ENCODE measurements at regions not wholly inside any gene's neighbourhood (a gene's known extent, or its start where the extent isn't known, plus 50 kb on each side); places are given as distances from the start of the nearest gene placed in this dataset.
"Not testable (repeated sequence)": the region's sequence is repeated elsewhere in the genome, so short reads cannot be mapped to it uniquely, and the experiment has no call there.

DNA sequence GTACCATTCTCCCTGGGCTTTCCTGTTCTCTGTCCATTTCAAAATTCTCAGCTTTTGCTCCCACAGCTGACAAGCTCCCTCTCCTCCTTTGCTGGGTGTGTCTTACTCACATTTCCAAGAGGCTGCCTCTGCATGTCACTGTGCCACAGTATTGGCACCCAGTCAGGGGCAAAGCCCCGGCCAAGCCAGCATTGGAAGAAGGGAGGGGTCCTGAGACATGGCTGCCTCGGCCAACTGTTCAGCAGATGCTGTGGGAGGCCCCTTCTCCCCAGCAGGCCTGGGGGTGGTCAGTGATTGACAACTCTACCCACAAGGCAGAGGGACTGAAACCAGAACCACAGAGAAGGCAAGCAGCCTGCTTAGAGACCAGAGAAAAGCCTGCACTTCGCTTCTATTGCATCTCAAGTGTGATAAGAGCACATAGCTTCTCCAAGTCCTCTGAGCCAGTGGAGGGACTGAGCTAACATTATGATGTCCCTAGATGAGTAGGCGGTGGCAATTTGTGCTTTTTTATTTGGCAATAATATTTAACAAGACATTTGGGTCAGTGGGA lies 294.1 kb downstream of the SIPA1L2 start:
- DNase-seq = no peak

DNA sequence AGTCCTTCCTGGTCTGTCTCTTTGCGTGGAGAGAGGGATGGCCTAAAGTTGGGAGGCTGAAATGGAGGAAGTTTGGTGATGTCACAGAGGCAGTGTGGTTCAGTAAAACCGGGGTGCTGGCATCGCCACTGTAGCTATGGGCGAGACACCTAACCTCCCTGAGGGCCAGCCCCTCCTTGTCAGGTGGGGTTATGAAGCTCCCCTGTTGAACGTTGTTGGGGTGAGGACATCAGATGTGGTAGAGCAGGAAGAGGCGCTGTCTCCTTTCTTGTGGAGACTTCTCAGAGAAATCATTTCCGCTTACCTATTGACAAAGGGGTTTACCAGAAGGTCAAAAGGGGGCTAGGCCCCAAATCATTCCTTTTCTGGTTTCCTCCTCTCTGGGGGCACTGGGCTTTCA lies 294.7 kb downstream of the SIPA1L2 start:
- no peak for DNase-seq

DNA sequence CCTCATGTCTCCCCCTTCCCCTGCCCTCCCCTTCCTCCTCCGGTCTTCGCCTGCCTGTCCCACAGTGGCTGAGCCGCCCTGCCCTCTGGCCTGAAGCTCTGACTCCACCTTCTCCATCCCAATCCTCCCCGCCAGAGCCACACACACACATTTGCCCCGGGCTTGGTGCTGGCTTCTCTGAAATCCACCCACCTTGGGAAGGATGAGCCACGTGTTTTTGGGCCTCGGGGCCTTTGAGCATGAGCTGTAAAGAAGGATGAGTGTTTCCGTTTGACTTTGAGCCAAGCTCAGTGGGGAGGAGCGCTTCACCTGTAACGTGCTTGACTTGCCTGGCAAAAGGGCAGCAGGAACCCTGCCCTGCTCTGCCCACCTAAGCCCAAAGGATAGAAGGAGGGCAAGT lies 295.1 kb downstream of the SIPA1L2 start:
- DNase-seq = no peak

DNA sequence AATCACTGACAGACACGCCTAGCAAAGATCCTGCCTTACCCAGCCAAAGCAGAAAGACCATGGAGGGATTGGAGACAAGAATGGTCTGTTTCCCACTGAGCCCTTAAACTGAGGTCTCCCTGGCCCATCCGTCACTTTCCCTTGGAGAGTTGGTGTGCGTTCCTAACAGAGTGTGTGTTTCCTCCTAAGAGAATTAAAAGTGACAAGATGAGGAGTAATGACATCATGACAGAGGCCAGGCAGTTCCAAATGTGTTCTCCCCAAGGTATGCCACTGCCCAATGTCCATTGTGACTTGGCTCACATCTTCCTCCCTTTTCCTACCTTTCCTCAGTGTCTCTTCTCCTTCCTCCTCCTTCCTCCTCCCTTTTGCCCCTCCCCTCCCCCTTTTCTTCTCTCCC lies 295.7 kb downstream of the SIPA1L2 start:
- DNase-seq = no peak

DNA sequence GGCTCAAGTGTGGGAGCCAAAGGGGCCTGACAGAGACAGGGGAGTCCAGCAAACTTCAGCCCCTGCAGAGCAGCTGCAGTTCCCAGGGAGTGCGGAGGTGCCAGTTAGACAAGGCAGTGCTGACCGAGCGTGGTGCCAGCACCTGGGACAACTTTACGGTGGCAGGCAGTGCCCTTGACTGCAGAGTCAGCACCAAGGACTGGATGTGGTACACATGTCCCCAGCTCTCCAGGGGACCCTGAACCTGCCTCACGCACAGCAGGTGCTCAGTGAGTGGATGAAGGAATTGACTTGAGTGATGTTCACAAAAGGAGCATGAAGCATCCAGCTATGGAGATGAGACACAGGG lies 296.5 kb downstream of the SIPA1L2 start:
- DNase-seq = no peak

DNA sequence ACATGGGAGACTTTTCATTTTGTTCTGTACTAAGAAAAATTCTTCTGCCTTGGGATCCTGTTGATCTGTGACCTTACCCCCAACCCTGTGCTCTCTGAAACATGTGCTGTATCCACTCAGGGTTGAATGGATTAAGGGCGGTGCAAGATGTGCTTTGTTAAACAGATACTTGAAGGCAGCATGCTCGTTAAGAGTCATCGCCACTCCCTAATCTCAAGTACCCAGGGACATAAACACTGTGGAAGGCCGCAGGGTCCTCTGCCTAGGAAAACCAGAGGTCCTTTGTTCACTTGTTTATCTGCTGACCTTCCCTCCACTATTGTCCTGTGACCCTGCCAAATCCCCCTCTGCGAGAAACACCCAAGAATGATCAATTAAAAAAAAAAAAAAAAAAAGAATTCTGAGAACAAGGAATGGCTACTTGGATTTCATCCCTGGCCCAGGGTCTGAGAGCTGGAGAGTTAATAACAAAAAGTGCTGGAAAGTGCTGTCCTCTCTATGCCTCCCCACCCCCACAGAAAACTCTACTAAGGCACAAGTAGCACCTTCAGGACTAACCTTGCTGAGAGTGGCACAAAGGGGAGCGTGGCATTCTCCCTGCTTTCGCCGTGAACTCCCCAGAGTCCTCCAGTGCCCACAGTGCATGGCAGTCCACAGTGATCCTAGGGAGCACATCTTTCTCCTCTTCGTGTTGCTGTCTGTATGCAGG lies 297.1 kb downstream of the SIPA1L2 start:
- not testable (repeated sequence) for DNase-seq

DNA sequence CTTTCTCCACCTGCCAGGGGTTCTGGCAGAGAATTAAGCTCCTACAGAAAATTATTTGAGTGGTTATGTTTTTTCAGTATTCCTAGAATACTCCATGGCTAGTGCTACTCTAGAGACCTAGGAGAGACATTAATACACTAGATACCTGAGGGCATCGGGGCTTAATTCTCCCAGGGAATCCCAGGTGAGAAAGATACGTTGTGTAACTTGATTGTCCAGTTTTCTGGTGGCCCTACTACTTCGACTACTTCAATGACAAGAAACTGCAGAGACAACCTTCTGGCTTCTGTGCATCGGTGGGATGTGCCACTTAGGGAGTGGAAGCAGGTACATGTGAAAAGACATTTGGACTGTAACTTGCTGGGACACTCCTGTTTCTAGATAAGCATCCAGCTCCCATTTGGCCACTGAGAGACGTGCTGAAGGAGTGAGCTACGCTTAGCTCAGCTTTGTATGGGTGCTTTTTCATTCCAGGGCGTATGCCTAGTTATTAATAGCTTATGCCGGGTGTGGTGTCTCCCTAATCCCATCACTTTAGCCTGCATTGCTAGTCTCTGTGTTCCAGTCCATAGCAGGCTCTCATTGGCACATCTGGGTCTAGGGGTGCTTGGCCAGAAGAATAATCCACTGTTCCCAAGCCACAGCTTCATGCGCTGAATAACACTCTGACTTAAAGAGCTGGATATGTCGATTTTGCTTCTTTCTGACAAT lies 300.7 kb downstream of the SIPA1L2 start:
- DNase-seq = no peak

DNA sequence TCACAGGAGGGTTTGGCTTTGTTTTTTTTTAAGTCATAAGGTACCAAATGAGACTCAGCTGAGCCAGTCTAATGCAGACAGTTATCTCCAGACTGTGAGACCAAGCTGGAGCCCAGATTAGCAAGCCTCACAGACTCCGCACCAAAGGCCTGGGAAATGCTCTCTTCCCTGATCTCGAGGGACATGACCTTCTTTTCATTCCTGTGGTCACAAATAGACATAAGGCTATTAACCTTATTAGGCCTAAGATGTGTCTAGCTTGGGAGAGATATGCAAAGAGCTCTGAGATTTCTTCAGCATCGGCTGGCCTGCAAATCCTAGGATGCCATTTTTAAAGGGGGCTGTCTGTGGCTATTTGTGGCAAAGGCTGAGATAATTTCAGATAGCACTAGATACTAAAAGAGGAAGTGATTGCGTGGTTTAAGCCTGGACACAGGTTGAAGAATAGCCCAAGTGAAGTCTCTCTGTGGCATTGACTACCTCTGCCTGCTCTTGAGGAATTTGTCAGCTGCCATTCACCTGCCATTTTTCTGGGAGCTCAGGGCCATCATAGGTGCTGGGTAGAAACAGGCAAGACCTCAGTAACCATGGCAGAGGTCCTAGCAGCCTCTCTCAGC lies 301.3 kb downstream of the SIPA1L2 start:
- no peak for DNase-seq

DNA sequence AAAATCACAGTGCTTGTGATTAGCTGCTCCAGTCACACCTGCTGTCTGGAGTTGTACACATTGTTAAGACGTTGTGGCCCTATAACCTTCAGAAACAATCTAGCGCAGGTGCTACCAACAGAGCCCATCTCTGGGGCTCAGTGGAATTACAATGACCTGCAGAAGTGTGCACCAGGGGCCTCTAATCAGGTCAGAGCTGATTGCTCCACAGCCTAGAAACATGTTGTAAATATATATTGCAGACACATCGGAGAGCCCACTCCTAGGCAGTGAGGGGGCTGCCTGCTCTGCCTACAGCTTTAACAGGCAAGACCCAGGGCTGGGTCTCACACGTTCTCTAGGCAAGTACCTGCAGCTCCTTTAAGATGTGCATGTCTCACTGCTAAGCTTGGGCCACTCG lies 302.0 kb downstream of the SIPA1L2 start:
- DNase-seq = no peak

DNA sequence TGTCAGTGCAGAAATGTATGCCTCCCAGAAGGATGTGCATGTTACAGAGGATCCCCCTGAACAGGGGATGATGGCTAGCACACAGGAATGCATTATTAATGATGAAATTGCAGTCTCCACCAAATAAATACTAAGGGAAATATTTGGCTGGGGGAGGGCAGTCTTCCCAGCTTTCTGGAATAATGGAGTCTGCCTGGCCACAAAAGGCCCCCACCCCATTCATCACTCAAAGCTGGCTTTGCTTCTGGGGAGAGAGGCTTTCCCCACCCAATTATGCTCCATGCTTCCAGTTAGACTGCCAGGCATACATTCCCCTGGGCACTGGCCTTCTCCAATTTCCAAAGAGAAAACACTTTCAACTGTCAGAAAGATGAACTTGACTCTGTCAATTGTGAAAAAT lies 302.7 kb downstream of the SIPA1L2 start:
- no peak for DNase-seq

DNA sequence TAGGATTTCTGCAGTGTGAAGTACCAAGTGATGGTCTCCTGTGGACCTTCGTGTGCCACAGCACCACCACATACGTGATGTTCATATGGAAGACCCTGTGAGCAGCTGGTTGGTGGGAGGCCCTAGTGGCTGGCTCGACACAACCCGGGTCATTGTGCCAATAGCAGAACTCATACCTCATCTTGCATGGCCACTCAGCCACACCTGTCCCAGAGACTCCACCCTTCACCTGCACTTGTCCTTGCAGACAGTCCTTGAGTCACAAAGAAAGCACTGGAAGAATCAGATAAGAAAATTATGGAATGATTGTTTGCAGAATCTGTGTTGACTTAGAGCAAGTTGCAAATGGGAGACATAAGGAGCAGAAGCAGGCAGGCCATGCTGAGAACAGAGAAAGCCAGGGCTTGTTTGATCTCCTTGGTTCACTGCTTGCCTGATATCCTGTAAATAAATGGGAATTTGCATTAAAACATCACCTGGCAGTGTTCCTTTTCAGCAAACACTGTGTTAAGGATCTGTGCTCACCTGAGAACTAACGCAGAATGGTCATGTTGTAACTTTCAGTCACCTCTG lies 307.7 kb downstream of the SIPA1L2 start:
- no peak for DNase-seq

DNA sequence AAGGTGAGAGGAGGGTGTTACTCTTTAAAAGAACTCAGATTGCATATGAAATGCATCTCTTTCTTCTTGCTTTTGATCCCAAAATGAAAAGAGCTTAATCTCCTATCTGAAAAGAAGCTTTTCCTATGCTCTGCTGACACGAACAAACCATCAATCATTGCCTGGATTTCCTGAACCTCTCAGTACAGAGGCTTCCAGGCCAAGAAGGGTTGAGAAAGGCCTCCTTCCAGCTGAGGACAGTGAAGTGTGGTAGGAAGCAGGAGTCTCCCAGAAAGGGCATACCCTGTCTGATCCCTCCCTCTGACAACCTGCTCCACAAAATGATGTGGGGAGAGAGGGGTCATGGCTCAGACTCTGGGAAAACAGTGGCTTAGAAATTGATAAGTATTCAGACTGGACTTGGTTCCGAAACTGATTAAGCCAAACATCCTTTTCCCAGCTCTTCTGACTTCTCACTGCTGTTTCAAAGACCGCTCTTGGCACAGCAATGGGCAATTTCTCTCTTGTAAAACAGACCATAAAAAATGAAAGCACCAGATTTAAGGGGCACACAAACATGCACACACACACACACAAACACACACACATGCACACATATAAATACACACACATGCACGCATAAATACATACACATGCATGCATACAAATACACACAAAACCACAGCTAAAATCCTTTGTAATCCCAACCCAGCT lies 310.3 kb downstream of the SIPA1L2 start:
- DNase-seq = no peak

DNA sequence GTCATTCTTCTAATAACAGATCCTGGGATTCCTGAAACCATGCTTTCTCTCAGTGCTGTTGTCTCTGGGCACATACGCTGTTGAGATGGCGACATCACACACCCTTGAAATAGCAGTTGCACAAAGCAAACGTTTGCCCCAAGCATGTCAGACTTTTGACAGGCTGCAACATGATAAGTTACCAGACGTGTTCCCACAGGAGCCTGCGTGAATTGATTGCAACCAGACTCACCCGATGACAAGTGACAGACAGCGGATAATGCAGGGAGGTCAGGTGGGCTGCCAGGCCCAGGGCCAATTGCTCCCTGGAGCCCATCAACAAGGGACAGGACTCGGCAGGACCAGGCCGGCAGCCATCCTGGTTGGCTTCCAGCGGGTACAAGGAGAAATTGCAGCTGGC lies 310.9 kb downstream of the SIPA1L2 start:
- no peak for DNase-seq

DNA sequence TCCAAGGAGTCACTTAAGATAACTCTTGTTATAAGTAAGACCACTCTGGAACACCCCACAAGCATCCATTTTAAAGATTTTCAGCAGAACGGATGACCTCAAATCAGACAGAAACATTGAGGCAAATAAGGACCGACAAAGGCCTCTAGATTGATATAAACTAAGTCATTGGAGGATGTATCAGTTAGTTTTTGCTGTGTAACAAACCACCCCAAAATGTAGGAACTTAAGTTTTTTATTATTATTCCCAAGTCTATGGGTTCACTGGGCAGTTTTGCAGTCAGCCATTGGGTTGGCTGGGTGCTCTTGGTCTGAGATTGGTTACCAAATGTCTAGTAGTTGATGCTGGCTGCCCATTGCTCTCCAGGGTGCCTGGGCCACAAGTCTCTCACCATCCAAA lies 311.8 kb downstream of the SIPA1L2 start:
- DNase-seq = no peak

DNA sequence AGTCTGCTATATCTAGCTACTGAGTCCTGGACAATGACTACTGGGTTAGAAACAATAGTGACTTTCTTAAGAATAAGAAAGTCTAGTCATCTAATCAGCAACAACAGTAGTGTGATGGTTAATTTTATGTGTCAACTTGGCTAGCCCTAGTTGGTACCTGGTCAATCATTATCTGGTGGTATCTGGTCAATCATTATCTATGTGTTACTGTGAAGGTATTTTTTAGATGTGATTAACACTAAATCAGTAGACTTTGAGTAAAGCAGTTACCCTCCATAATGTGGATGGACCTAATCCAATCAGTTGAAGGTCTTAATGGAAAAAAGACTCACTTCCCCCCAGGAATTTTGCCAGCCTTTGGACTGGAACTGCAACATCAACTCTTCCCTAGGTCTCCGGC lies 312.6 kb downstream of the SIPA1L2 start:
- DNase-seq = no peak

DNA sequence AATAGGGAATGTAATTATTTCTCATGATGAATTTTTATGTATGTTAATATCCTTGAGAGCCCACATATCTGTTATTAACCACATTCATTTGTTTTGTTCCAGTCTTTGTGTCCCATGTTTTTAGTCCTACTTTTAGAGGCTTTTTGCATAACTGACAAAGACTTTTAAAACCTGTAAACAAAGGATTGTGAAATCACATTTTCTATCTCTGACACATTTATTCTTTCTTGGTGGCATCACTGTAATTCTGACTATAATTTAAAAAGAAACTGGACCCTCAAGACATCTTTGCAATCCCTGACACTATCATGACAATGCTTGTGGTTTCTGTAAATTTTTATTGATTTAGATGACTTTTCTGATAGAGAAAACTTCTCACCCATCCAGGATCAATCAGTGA lies 313.1 kb downstream of the SIPA1L2 start:
- DNase-seq = no peak

DNA sequence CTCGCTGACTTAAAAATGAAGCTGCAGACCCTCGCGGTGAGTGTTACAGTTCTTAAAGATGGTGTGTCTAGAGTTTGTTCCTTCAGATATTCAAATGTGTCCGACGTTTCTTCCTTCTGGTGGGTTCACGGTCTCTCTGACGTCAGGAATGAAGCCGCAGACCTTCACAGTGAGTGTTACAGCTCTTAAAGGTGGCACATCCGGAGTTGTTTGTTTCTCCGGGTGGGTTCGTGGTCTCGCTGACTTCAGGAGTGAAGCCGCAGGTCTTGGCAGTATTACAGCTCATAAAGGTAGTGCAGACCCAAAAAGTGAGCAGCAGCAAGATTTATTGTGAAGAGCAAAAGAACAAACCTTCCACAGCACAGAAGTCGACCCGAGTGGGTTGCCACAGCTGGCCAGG lies 316.1 kb downstream of the SIPA1L2 start:
- DNase-seq = not testable (repeated sequence)

DNA sequence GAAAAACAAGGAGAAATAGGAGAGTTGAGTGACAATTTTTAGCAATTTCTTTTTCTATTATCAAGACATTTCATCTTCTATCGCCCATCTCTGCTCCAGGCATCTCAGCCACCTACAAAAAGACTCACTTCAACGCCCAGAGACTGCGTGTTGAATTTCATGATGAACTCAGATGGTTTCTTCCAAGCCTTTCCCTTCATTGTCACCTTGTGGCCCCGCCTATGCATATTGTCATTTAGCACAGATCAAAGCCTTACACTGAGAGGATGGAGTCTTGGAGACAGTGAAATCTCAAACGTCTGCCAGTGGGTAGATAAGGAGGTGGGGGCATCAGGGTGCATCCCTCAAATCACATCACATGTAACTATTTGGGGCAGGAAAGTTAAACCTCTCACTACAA lies 319.4 kb downstream of the SIPA1L2 start:
- no peak for DNase-seq

DNA sequence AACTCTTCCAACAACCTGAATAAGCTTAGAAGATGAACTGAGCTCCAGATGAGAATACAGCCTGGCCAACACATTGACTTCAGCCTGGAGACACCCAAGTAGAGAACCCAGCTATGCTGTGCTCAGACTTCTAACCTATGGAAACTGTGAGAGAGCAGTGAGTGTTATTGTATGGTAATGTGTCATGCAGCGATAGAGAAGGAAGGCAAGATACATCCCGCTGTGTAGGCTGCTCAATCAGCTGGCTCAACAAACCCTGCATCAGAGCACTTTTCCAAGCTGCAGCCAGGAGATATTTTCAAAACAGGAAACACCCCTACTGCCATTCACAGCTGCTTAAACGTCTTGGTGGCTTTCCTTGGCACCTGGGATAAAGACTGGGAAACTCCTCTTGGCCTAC lies 321.3 kb downstream of the SIPA1L2 start:
- DNase-seq = no peak

DNA sequence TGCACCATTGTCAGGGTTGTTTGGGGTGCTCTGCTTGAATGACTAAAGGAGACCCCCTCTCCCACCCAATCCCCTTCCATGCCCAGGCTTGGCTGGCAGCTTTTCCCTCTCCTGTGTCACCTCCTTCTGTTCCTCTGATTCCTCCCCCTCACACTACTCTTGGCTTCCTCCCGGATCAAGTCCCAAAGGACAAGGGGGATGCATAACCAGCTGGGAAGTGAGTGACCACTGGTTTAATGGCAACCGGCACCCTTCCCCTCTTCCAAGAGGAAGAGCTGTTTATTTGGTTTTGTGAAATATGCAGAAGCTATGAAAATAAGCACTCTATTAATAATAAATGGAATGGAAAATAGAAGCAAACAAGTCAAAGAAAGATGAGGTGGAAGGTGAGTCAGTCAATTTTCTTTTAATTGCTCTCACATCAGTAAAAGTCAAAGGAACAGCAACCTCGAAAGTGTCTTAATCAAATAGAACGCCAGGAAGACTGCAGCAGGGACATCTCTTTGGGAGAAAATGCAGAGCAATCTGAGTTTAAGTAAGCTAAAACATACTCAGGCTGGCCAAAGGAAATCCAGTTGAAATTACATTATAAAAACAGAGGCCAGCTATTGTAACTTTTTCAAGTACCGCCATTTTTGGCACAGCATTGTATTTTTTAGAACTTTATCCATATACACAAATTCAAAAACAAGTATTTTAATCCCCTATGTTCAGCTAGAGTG lies 322.5 kb downstream of the SIPA1L2 start:
- DNase-seq = no peak

DNA sequence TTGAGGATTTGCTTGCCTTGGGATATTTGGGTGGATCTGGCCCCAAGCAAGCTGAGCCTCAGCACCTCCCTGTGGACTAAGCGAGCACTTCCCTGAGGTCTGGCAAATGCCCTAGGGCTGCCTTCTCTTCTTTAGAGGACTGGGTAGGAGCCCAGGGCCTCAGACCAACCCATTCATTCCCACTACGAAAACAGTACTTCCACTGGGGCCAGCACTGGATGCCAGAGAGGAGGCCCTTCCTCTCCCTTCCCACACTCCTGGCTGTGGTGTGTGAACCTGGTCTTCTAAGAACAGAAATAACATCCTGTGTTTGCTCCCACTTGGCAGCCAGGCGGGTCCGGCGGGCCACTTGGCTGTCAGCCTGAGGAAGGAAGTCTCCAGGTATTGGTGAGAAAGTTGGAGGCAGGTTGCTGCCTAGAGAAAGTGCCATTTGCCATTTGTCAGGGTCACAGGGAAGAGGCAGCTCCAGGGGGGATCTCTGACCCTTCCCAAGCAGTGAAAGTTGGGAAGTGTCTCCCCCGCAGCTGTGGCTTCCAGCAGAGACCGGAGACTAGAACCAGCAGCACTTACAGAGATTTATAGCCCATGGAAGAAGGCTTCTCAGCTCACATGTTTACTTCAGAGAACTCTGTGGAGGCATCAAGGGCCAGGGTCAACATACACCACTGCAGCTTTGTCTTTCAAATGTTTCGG lies 323.5 kb downstream of the SIPA1L2 start:
- DNase-seq = no peak

DNA sequence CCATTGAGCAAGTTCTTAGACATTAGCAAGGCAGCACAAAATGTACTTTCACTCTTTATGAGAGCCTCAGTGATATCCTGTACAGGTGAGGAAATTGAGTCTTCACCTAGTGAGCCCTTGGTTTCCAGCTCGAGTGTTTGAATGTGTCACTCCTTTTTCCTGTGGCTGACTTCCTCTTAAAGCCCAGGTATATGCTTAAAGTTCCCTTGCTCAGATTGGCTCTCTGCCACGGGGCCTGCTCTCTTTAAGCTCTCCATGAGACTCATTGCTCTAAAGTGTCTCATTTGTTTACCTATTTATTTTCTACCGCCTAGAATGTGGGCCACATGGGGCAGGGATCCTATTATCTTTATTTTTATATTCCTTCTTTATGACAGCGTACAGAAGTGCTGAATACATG lies 324.9 kb downstream of the SIPA1L2 start:
- DNase-seq = no peak

All from HCEC 1CT (cell line).